ENCODE measurements at regions not wholly inside any gene's neighbourhood (a gene's known extent, or its start where the extent isn't known, plus 50 kb on each side); places are given as distances from the start of the nearest gene placed in this dataset.

GRCh38 chr5:89204756-89205155 is 321.8 kb upstream of the MEF2C start:
- TF ChIP-seq, protein P1, sequence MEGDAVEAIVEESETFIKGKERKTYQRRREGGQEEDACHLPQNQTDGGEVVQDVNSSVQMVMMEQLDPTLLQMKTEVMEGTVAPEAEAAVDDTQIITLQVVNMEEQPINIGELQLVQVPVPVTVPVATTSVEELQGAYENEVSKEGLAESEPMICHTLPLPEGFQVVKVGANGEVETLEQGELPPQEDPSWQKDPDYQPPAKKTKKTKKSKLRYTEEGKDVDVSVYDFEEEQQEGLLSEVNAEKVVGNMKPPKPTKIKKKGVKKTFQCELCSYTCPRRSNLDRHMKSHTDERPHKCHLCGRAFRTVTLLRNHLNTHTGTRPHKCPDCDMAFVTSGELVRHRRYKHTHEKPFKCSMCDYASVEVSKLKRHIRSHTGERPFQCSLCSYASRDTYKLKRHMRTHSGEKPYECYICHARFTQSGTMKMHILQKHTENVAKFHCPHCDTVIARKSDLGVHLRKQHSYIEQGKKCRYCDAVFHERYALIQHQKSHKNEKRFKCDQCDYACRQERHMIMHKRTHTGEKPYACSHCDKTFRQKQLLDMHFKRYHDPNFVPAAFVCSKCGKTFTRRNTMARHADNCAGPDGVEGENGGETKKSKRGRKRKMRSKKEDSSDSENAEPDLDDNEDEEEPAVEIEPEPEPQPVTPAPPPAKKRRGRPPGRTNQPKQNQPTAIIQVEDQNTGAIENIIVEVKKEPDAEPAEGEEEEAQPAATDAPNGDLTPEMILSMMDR (IDR thresholded peaks at IDR 0.05 in 8 of 11, conservative IDR thresholded peaks at IDR 0.05 in 3 of 11), result no peak
- TF ChIP-seq POLR2AphosphoS5 (IDR thresholded peaks at IDR 0.05) (no peak), POLR2A (IDR thresholded peaks at IDR 0.05) (no peak)

Measured in spleen (tissue), 7 donors.